ENCODE measurements at regions not wholly inside any gene's neighbourhood (a gene's known extent, or its start where the extent isn't known, plus 50 kb on each side); places are given as distances from the start of the nearest gene placed in this dataset.

DNA sequence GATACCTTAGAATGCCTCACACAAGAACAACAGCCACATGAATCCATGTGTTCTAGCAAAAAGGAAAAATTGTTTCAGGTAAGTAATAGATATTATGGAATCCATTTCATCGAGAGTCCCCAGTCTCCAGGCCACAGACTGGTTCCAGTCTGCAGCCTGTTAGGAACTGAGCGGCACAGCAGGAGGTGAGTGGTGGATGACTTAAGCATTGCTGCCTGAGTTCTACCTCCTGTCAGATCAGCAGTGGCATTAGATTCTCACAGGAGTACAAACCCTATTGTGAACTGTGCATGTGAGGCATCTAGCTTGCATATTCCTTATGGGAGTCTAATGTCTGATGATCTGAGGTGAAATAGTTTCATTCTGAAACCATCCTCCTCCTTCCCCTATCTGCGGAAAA is 207.0 kb downstream of the CSNK1G3 start:
- ATAC-seq: peak; percentile 66; the same call in 2 of the 3 replicates
- TF ChIP-seq, protein P1, sequence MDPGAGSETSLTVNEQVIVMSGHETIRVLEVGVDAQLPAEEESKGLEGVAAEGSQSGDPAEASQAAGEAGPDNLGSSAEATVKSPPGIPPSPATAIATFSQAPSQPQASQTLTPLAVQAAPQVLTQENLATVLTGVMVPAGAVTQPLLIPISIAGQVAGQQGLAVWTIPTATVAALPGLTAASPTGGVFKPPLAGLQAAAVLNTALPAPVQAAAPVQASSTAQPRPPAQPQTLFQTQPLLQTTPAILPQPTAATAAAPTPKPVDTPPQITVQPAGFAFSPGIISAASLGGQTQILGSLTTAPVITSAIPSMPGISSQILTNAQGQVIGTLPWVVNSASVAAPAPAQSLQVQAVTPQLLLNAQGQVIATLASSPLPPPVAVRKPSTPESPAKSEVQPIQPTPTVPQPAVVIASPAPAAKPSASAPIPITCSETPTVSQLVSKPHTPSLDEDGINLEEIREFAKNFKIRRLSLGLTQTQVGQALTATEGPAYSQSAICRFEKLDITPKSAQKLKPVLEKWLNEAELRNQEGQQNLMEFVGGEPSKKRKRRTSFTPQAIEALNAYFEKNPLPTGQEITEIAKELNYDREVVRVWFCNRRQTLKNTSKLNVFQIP (CRISPR knock-in tag; IDR thresholded peaks at IDR 0.05; ENCODE audit: borderline replicate concordance, low read depth): no peak
- TF ChIP-seq, protein P2, sequence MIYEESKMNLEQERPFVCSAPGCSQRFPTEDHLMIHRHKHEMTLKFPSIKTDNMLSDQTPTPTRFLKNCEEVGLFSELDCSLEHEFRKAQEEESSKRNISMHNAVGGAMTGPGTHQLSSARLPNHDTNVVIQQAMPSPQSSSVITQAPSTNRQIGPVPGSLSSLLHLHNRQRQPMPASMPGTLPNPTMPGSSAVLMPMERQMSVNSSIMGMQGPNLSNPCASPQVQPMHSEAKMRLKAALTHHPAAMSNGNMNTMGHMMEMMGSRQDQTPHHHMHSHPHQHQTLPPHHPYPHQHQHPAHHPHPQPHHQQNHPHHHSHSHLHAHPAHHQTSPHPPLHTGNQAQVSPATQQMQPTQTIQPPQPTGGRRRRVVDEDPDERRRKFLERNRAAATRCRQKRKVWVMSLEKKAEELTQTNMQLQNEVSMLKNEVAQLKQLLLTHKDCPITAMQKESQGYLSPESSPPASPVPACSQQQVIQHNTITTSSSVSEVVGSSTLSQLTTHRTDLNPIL (CRISPR knock-in tag; IDR thresholded peaks at IDR 0.05; ENCODE audit: low read depth): no peak
- TF ChIP-seq ZC3H10 (CRISPR knock-in tag; IDR thresholded peaks at IDR 0.05): no peak
- TF ChIP-seq, protein P3, sequence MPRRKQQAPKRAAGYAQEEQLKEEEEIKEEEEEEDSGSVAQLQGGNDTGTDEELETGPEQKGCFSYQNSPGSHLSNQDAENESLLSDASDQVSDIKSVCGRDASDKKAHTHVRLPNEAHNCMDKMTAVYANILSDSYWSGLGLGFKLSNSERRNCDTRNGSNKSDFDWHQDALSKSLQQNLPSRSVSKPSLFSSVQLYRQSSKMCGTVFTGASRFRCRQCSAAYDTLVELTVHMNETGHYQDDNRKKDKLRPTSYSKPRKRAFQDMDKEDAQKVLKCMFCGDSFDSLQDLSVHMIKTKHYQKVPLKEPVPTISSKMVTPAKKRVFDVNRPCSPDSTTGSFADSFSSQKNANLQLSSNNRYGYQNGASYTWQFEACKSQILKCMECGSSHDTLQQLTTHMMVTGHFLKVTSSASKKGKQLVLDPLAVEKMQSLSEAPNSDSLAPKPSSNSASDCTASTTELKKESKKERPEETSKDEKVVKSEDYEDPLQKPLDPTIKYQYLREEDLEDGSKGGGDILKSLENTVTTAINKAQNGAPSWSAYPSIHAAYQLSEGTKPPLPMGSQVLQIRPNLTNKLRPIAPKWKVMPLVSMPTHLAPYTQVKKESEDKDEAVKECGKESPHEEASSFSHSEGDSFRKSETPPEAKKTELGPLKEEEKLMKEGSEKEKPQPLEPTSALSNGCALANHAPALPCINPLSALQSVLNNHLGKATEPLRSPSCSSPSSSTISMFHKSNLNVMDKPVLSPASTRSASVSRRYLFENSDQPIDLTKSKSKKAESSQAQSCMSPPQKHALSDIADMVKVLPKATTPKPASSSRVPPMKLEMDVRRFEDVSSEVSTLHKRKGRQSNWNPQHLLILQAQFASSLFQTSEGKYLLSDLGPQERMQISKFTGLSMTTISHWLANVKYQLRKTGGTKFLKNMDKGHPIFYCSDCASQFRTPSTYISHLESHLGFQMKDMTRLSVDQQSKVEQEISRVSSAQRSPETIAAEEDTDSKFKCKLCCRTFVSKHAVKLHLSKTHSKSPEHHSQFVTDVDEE (CRISPR knock-in tag; IDR thresholded peaks at IDR 0.05): no peak
- TF ChIP-seq TOX (CRISPR knock-in tag; IDR thresholded peaks at IDR 0.05; ENCODE audit: borderline replicate concordance): no peak
- TF ChIP-seq ZNF70 (CRISPR knock-in tag; IDR thresholded peaks at IDR 0.05): no peak
- no peak for TF ChIP-seq ZFP3 (CRISPR knock-in tag; IDR thresholded peaks at IDR 0.05)
- no peak for TF ChIP-seq ISL1 (CRISPR knock-in tag; IDR thresholded peaks at IDR 0.05)
- TF ChIP-seq, protein P4, sequence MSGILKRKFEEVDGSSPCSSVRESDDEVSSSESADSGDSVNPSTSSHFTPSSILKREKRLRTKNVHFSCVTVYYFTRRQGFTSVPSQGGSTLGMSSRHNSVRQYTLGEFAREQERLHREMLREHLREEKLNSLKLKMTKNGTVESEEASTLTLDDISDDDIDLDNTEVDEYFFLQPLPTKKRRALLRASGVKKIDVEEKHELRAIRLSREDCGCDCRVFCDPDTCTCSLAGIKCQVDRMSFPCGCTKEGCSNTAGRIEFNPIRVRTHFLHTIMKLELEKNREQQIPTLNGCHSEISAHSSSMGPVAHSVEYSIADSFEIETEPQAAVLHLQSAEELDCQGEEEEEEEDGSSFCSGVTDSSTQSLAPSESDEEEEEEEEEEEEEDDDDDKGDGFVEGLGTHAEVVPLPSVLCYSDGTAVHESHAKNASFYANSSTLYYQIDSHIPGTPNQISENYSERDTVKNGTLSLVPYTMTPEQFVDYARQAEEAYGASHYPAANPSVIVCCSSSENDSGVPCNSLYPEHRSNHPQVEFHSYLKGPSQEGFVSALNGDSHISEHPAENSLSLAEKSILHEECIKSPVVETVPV (CRISPR knock-in tag; IDR thresholded peaks at IDR 0.05): no peak

DNA sequence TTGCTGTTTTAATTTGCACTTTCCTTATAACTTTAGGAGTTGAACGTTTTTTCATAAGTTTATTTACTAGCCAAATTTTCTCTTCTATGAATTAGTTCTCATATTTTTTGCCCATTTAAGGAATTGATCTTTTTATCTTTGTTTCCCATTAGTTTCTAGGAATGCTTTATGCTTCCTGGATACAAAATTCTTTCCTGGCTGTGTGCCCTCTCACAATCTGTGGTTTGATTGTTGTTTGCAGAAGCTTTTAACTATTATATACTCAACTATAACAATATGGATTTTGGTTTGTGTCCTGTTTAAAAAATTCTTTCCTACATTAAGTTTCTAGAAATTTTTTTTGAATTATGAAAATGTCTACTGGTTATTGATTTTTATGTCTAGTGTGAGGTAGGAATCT is 206.3 kb downstream of the CSNK1G3 start:
- TF ChIP-seq, protein P5, sequence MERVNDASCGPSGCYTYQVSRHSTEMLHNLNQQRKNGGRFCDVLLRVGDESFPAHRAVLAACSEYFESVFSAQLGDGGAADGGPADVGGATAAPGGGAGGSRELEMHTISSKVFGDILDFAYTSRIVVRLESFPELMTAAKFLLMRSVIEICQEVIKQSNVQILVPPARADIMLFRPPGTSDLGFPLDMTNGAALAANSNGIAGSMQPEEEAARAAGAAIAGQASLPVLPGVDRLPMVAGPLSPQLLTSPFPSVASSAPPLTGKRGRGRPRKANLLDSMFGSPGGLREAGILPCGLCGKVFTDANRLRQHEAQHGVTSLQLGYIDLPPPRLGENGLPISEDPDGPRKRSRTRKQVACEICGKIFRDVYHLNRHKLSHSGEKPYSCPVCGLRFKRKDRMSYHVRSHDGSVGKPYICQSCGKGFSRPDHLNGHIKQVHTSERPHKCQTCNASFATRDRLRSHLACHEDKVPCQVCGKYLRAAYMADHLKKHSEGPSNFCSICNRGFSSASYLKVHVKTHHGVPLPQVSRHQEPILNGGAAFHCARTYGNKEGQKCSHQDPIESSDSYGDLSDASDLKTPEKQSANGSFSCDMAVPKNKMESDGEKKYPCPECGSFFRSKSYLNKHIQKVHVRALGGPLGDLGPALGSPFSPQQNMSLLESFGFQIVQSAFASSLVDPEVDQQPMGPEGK (CRISPR knock-in tag; IDR thresholded peaks at IDR 0.05; ENCODE audit: borderline replicate concordance): no peak
- no peak for TF ChIP-seq ISL1 (CRISPR knock-in tag; IDR thresholded peaks at IDR 0.05)
- no peak for TF ChIP-seq GLIS3 (CRISPR knock-in tag; IDR thresholded peaks at IDR 0.05)
- TF ChIP-seq, protein P1 (CRISPR knock-in tag; IDR thresholded peaks at IDR 0.05; ENCODE audit: borderline replicate concordance, low read depth): no peak
- no peak for TF ChIP-seq ZFP30 (CRISPR knock-in tag; IDR thresholded peaks at IDR 0.05)
- TF ChIP-seq PPARA (CRISPR knock-in tag; IDR thresholded peaks at IDR 0.05; ENCODE audit: borderline replicate concordance): no peak
- TF ChIP-seq, protein P3 (CRISPR knock-in tag; IDR thresholded peaks at IDR 0.05): no peak
- TF ChIP-seq SNAI2 (CRISPR knock-in tag; IDR thresholded peaks at IDR 0.05): no peak
- no peak for TF ChIP-seq BACH2 (CRISPR knock-in tag; IDR thresholded peaks at IDR 0.05; ENCODE audit: borderline replicate concordance)
- TF ChIP-seq ZNF70 (CRISPR knock-in tag; IDR thresholded peaks at IDR 0.05): no peak
- ATAC-seq: no peak
